HG03439 (cell line): ENCODE measurements at regions not wholly inside any gene's neighbourhood (a gene's known extent, or its start where the extent isn't known, plus 50 kb on each side); places are given as distances from the start of the nearest gene placed in this dataset.

Experiments
- ATAC-seq: cut with Tn5 transposase; IDR thresholded peaks from one replicate; pipeline ENCODE4 v1.9.1; 2021; ENCODE audit warnings: mild to moderate bottlenecking, moderate library complexity; ENCODE audit not compliant: unreplicated experiment

DNA sequence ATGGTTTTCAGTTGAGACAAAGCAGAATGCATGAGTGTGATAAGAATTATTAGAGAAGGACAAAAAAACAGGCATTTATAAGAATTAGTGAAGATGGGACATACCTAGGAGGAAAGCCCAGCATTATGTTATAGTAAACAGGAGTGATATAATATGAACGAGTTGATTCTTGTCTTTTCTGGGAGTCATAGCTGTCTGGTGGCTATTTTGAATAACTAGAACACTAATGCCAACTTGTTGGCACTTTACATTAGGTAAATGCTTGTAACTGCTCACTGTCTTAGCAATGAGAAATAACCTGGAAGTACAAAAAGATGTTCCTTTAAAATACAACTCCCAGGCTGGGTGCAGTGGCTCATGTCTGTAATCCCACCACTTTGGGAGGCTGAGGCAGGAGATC is 540.8 kb upstream of the SPHKAP start:
- no peak for ATAC-seq

- no peak for ATAC-seq
Observed at GRCh38 chr2:228720895-228721294, 539.4 kb upstream of the SPHKAP start.

DNA sequence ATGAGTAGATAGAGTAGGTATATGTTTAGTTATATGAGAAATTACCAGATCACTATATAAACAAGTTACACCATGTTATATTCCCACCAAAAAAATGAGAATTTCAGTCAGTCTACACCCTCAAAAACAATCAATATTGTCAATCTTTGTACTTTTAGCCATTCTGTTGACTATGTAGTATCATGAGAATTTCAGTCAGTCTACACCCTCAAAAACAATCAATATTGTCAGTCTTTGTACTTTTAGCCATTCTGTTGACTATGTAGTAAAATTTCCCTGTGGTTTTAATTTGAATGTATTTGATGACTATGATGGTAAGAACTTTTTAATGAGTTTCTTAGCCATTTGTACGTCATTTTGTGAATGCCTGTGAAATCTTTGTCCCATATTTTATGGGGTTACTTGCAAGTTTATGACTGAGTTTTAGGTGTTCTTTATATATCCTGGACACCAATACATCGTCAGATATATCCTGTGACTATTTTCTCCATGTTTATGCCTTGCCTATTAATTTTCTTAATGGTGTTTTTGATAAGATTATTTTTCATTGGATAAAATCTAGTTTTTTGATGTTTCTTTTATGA is 528.4 kb upstream of the SPHKAP start:
- ATAC-seq: no peak

DNA sequence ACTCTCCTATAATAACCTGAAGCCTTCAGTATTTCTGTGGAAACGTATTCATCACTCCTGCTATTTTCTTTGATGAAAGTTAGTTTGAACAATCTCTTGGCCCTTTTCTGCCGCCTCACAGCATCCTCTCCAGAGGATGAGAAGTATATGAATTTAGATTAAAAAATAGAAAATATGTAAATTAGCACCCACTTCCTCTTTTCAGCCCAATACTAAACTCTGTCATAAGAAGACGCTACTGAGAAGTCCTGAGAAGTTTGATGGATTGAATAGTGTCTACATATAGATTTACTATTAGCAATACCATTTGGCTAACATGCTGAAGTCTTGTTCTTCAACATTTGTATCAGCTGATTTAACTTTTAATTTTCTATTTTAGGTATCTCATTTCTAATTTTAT is 526.4 kb upstream of the SPHKAP start:
- ATAC-seq: no peak

- no peak for ATAC-seq
Observed at GRCh38 chr2:228705318-228705717, 523.8 kb upstream of the SPHKAP start.

- ATAC-seq: no peak
Observed at GRCh38 chr2:228703152-228703551, 521.7 kb upstream of the SPHKAP start.

DNA sequence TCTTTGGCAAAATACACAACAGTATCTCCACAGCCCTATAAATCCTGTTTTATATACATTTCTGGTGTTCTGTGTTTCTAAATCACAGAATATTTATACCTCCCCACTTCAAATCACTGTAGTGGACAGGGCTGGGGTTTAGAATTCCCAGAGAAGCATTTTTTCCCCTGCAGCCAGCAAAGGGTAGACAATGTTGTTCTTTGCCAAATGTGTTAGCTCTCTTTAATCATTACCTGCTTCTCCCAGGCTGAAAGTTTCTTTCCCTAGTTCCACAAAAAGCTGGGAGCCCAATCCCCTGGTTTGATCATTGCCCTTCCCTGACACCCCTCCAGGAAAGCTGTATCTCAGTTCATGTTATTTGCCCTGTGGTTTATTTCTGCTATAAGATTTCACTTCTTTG is 520.0 kb upstream of the SPHKAP start:
- no peak for ATAC-seq

- ATAC-seq: no peak
Observed at GRCh38 chr2:228700638-228701037, 519.2 kb upstream of the SPHKAP start.

- no peak for ATAC-seq
Observed at GRCh38 chr2:228699888-228700287, 518.4 kb upstream of the SPHKAP start.

- ATAC-seq: no peak
Observed at GRCh38 chr2:228699400-228699799, 517.9 kb upstream of the SPHKAP start.

GRCh38 chr2:228698963-228699362 is 517.5 kb upstream of the SPHKAP start:
- ATAC-seq: no peak

GRCh38 chr2:228697456-228697855 is 516.0 kb upstream of the SPHKAP start:
- no peak for ATAC-seq

DNA sequence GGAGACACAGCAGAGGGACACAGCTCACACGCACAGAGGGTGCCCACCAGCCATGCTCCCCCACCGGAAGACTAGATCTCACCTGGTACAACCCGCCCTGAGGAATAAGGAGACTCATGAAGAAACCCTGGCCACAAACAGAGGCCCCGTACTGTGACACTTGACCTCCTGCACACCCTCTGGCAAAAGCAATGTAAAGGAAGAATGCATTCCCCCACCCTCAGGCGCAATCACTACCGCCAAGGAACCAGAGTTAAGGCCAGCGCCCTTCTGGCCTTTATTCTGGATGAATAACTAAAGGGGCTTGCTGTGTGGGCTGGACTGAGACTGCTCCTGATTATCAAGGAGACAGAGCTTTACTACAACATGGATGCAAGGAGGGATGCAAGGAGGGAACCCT is 509.2 kb upstream of the SPHKAP start:
- ATAC-seq: no peak

- no peak for ATAC-seq
Observed at GRCh38 chr2:228689053-228689452, 507.6 kb upstream of the SPHKAP start.

GRCh38 chr2:228688007-228688645 is 506.6 kb upstream of the SPHKAP start:
- no peak for ATAC-seq

GRCh38 chr2:228681979-228682378 is 500.5 kb upstream of the SPHKAP start:
- ATAC-seq: no peak

DNA sequence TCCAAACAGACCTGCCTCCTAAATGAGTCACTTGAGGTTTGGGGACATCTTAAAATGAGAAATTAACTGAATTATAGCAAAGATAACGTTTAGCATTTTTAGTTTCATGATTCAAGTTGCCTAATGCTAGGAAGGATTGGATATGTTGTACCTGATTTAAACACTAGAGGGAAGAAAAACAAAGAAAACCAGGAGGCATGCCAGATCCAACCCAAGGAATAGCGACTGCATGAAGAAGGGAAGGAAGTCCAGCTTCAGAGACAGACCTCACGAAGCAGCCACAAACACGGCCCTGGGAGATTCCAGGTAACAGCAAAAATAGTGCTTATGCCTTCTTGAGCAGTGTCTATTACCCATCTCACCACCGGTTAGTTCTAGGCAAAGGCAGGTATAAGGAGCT is 499.9 kb upstream of the SPHKAP start:
- ATAC-seq: no peak

- ATAC-seq: no peak
Observed at GRCh38 chr2:228678110-228678509, 496.6 kb upstream of the SPHKAP start.

- ATAC-seq: no peak
Observed at GRCh38 chr2:228675646-228676045, 494.2 kb upstream of the SPHKAP start.

DNA sequence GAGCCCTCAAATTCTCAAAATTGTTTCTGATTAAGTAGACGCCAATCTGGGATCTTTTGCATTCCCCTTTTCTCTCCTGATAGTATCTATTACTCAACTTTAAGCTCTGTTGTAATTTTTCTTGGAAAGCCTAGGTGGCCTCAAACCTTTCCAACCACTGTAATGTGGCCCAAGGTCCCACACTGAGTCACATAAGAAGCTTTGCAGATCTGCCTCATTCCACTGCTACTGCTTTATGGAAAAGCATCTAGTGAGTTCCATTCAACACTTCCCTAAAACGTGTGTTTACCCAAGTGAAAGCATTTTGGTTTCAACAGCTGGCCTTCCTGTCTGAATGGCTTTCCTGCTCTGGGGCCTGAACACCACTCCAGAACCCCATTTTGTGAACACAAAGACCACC is 493.6 kb upstream of the SPHKAP start:
- no peak for ATAC-seq

DNA sequence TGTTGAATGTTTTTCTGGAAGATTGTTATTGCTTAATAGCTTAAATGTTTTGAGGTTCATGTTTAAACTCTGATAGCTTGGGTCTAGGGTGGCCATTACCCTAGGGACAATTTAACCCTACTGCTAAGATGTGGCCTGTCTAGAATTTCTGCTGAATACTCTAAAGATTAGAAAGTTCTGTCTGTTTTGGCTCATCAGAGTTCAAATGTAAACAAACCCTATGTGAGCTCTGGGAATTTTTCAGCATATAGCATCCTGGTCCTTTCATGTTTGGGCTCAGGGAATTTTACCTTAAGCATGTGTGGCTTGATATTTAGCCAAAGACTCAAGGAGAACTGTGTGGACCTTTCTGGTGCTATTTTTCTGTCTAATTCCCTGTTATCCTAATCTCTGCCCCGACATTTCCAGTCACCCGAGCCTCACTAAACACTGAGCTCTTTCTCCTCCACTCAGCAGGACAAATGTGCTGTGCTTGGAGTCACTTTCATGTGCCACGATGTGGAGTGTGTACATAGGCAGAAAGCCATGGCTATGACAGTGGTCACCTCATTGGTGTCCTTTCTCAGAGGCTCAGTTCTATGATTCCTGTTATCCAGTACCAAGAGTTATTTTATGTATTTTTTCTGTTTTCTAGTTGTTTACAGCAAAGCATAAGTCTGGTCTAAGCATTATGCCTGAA is 492.5 kb upstream of the SPHKAP start:
- ATAC-seq: no peak

- no peak for ATAC-seq
Observed at GRCh38 chr2:228669690-228670089, 488.2 kb upstream of the SPHKAP start.

- ATAC-seq: no peak
Observed at GRCh38 chr2:228665232-228665631, 483.7 kb upstream of the SPHKAP start.
